OCI-LY3 (cell line): ENCODE measurements at regions not wholly inside any gene's neighbourhood (a gene's known extent, or its start where the extent isn't known, plus 50 kb on each side); places are given as distances from the start of the nearest gene placed in this dataset.

ENCODE experiments used
- H2AFZ ChIP-seq: fragments of 200-600, 300-600 bp; shearing (Covaris generic); 2 replicates; pipeline ENCODE4 v1.6.0; 2014; ENCODE audit warnings: antibody characterized with exemption, low read depth, low read length
- H3K27ac ChIP-seq: fragments of 200-600, 300-600 bp; sonication (generic); 2 replicates; pipeline ENCODE4 v1.5.1; 2014; ENCODE audit warnings: mild to moderate bottlenecking, low read length, moderate library complexity, mixed read lengths
- H3K27me3 ChIP-seq: fragments of 200-600, 300-600 bp; sonication (generic); 2 replicates; pipeline ENCODE4 v1.6.1; 2014; ENCODE audit warnings: low read depth, low read length, mixed read lengths
- H3K36me3 ChIP-seq: fragments of 200-600, 300-600 bp; sonication (generic); replicated peaks from 2 replicates; pipeline ENCODE3; 2014; ENCODE audit warnings: low read depth, low read length, mixed read lengths
- H3K4me1 ChIP-seq: fragments of 300-600, 200-600 bp; sonication (generic); 2 replicates; pipeline ENCODE4 v1.6.1; 2014; ENCODE audit warnings: low read length, mixed read lengths
- H3K4me2 ChIP-seq: fragments of 200-600, 300-600 bp; sonication (generic); 2 replicates; pipeline ENCODE4 v1.6.1; 2014; ENCODE audit warnings: low read length, mixed read lengths
- H3K4me3 ChIP-seq: fragments of 300-600, 200-600 bp; sonication (generic); 2 replicates; pipeline ENCODE4 v1.5.1; 2014; ENCODE audit warnings: antibody characterized with exemption, mild to moderate bottlenecking, low read length, moderate library complexity
- H3K79me2 ChIP-seq: fragments of 300-600, 200-600 bp; shearing (Covaris generic); 2 replicates; pipeline ENCODE4 v1.6.1; 2014; ENCODE audit warnings: mild to moderate bottlenecking, low read length, mixed read lengths
- H3K9ac ChIP-seq: fragments of 300-600, 200-600 bp; shearing (Covaris generic); 2 replicates; pipeline ENCODE4 v1.6.0; 2014; ENCODE audit warnings: mild to moderate bottlenecking, low read length, moderate library complexity
- H3K9me3 ChIP-seq: fragments of 200-600, 300-600 bp; shearing (Covaris generic); 2 replicates; pipeline ENCODE4 v1.6.1; 2014; ENCODE audit warnings: low read length, mixed read lengths; ENCODE audit not compliant: insufficient read depth
- H4K20me1 ChIP-seq: fragments of 200-600, 300-600 bp; sonication (generic); 2 replicates; pipeline ENCODE4 v1.6.1; 2016; ENCODE audit warnings: low read length, mixed read lengths; ENCODE audit not compliant: insufficient read depth
- CTCF ChIP-seq: fragments of 200-600, 300-600 bp; sonication (generic); IDR thresholded peaks from 2 replicates; pipeline ENCODE4 v1.5.1; 2014; ENCODE audit warnings: antibody characterized with exemption, low read length, low read depth
- EZH2phosphoT487 ChIP-seq: fragments of 200-600 bp; shearing (Covaris generic); IDR thresholded peaks from 2 replicates; pipeline ENCODE4 v1.6.1; 2018; ENCODE audit warnings: antibody characterized with exemption, mixed run types, low read depth

- Histone ChIP-seq H3K27me3 (peaks cover 8% of the 10 kb centered on the region; the same call in 1 of the 2 replicates), H3K9me3 (no peaks in the 10 kb centered on the region), H2AFZ (no peak overlapping the region), H3K4me2 (no peak overlapping the region), H3K36me3 (no peaks in the 10 kb centered on the region), H4K20me1 (no peaks in the 10 kb centered on the region), H3K79me2 (no peaks in the 10 kb centered on the region), H3K4me1 (peaks cover 4% of the 10 kb centered on the region; the same call in 1 of the 2 replicates), H3K9ac (no peak overlapping the region), H3K4me3 (no peak overlapping the region), H3K27ac (no peak overlapping the region)
- no peak for TF ChIP-seq EZH2phosphoT487
- TF ChIP-seq CTCF, result no peak
These were observed 88.1 kb upstream of the STMND1 start for GRCh38 chr6:17013701-17014100.

- no peak overlapping the region for H3K27ac ChIP-seq
- TF ChIP-seq EZH2phosphoT487 (no peak), CTCF (no peak)
- peaks cover 6% of the 10 kb centered on the region; the same call in 1 of the 2 replicates for H3K27me3 ChIP-seq
- no peak overlapping the region for H3K4me2 ChIP-seq
- peaks cover 4% of the 10 kb centered on the region; the same call in 1 of the 2 replicates for H3K4me1 ChIP-seq
- H3K36me3 ChIP-seq, result no peaks in the 10 kb centered on the region
- no peak overlapping the region for H3K9ac ChIP-seq
- H3K79me2 ChIP-seq, result no peaks in the 10 kb centered on the region
- H2AFZ ChIP-seq, result no peak overlapping the region
- H3K9me3 ChIP-seq, result no peaks in the 10 kb centered on the region
- H4K20me1 ChIP-seq, result no peaks in the 10 kb centered on the region
- H3K4me3 ChIP-seq, result no peak overlapping the region
These were observed 89.2 kb upstream of the STMND1 start for GRCh38 chr6:17012421-17013225.

GRCh38 chr6:17011985-17012384 lies 89.9 kb upstream of the STMND1 start:
- Histone ChIP-seq H2AFZ (no peak overlapping the region), H3K4me1 (peaks cover 4% of the 10 kb centered on the region; the same call in 1 of the 2 replicates), H3K4me2 (no peak overlapping the region), H3K4me3 (no peak overlapping the region), H4K20me1 (no peaks in the 10 kb centered on the region), H3K9ac (no peak overlapping the region), H3K27ac (no peak overlapping the region), H3K79me2 (no peaks in the 10 kb centered on the region), H3K9me3 (no peaks in the 10 kb centered on the region), H3K27me3 (peaks cover 6% of the 10 kb centered on the region; the same call in 1 of the 2 replicates), H3K36me3 (no peaks in the 10 kb centered on the region)
- TF ChIP-seq CTCF, result no peak
- TF ChIP-seq EZH2phosphoT487, result no peak

- H3K4me3 ChIP-seq, result no peak overlapping the region
- no peaks in the 10 kb centered on the region for H3K36me3 ChIP-seq
- peaks cover 14% of the 10 kb centered on the region; the same call in 1 of the 2 replicates for H3K27me3 ChIP-seq
- no peak overlapping the region for H3K27ac ChIP-seq
- H2AFZ ChIP-seq, result no peak overlapping the region
- no peaks in the 10 kb centered on the region for H3K79me2 ChIP-seq
- H3K9ac ChIP-seq, result no peak overlapping the region
- H3K4me2 ChIP-seq, result no peak overlapping the region
- no peaks in the 10 kb centered on the region for H4K20me1 ChIP-seq
- no peaks in the 10 kb centered on the region; the same call in 1 of the 2 replicates for H3K4me1 ChIP-seq
- H3K9me3 ChIP-seq, result no peaks in the 10 kb centered on the region
- TF ChIP-seq CTCF (no peak), EZH2phosphoT487 (no peak)
These were observed 94.1 kb upstream of the STMND1 start for GRCh38 chr6:17007749-17008148.
